ENCODE measurements at regions not wholly inside any gene's neighbourhood (a gene's known extent, or its start where the extent isn't known, plus 50 kb on each side); places are given as distances from the start of the nearest gene placed in this dataset.

DNA sequence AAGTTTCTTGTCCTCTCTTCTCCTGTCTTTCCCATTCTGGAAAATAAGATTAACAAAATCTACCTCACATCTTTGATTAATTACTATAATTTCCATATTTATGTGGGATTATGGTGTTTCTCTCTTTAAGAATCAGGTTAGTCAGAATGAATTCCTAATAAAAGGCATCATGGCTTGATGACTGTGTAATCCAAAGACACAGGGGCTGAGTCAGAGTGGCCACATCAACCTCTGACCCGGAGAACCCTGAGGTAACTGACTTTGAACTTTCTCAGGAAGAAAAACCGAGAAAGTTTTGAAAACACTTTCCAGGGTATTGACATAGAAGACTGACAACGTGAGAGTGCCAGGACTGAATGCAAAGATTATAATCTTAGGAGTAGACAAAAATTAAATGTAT is 170.3 kb upstream of the MCTP2 start:
- TF ChIP-seq, protein P1, sequence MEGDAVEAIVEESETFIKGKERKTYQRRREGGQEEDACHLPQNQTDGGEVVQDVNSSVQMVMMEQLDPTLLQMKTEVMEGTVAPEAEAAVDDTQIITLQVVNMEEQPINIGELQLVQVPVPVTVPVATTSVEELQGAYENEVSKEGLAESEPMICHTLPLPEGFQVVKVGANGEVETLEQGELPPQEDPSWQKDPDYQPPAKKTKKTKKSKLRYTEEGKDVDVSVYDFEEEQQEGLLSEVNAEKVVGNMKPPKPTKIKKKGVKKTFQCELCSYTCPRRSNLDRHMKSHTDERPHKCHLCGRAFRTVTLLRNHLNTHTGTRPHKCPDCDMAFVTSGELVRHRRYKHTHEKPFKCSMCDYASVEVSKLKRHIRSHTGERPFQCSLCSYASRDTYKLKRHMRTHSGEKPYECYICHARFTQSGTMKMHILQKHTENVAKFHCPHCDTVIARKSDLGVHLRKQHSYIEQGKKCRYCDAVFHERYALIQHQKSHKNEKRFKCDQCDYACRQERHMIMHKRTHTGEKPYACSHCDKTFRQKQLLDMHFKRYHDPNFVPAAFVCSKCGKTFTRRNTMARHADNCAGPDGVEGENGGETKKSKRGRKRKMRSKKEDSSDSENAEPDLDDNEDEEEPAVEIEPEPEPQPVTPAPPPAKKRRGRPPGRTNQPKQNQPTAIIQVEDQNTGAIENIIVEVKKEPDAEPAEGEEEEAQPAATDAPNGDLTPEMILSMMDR (IDR thresholded peaks at IDR 0.05 in 2 of 3, conservative IDR thresholded peaks at IDR 0.05 in 1 of 3; ENCODE audit: borderline replicate concordance in 1 of 3, insufficient read depth in 1 of 3, low read depth in 2 of 3, low read length in 2 of 3) = no peak
- TF ChIP-seq SRF (IDR thresholded peaks at IDR 0.05; ENCODE audit: low read depth) = no peak
- no peak for TF ChIP-seq FOSL1 (IDR thresholded peaks at IDR 0.05; ENCODE audit: low read depth)
- no peak for TF ChIP-seq POLR2A (IDR thresholded peaks at IDR 0.05; ENCODE audit: borderline replicate concordance, extremely low read depth, insufficient read depth, insufficient read length)
- TF ChIP-seq SP1 (IDR thresholded peaks at IDR 0.05; ENCODE audit: low read depth) = no peak
- TF ChIP-seq ZNF274 (IDR thresholded peaks at IDR 0.05; ENCODE audit: low read depth, low read length) = no peak
- TF ChIP-seq CBX3 (IDR thresholded peaks at IDR 0.05; ENCODE audit: low read depth) = no peak
- no peak for TF ChIP-seq ZBTB33 (IDR thresholded peaks at IDR 0.05; ENCODE audit: extremely low read depth, insufficient replicate concordance, low read length)
- no peak for TF ChIP-seq TCF7L2 (IDR thresholded peaks at IDR 0.05; ENCODE audit: borderline replicate concordance, extremely low read depth, insufficient read depth, insufficient read length)
- TF ChIP-seq REST (IDR thresholded peaks at IDR 0.05; ENCODE audit: low read depth) = no peak
- no peak for TF ChIP-seq EGR1 (IDR thresholded peaks at IDR 0.05; ENCODE audit: low read depth)
- TF ChIP-seq POLR2AphosphoS5 (IDR thresholded peaks at IDR 0.05; ENCODE audit: low read depth, low read length) = no peak
- TF ChIP-seq ZFX (IDR thresholded peaks at IDR 0.05) = no peak
- TF ChIP-seq, protein P2, sequence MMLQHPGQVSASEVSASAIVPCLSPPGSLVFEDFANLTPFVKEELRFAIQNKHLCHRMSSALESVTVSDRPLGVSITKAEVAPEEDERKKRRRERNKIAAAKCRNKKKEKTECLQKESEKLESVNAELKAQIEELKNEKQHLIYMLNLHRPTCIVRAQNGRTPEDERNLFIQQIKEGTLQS (IDR thresholded peaks at IDR 0.05) = no peak
